WTC11 (cell line): ENCODE measurements at regions not wholly inside any gene's neighbourhood (a gene's known extent, or its start where the extent isn't known, plus 50 kb on each side); places are given as distances from the start of the nearest gene placed in this dataset.

ENCODE experiments used
- ATAC-seq: fragments of 200-7000 bp; cut with Tn5 transposase; 2 replicates; pipeline ENCODE4 v1.10.0; 2021; ENCODE audit warnings: mild to moderate bottlenecking, moderate library complexity
- CTCF ChIA-PET: fragments of 300-600 bp; sonication (Branson Sonifier 250); formaldehyde crosslinking; loops from one replicate; lab custom pipeline; 2021; ENCODE audit warnings: antibody characterized with exemption; lab: Charles Lee
- POLR2A ChIA-PET: fragments of 350-600 bp; sonication (Branson Sonifier 250); formaldehyde crosslinking; loops from one replicate; lab custom pipeline; 2021; ENCODE audit warnings: antibody characterized with exemption; lab: Charles Lee
- DNase-seq: peaks from one replicate; pipeline ENCODE4 v3.0.0; 2021; ENCODE audit warnings: low spot score
- H3K27ac Mint-ChIP-seq: 2 replicates; pipeline ENCODE4 v1.8.0; 2021; ENCODE audit warnings: mixed read lengths
- H3K27me3 Mint-ChIP-seq: 2 replicates; pipeline ENCODE4 v1.8.0; 2021; ENCODE audit warnings: low read depth, mild to moderate bottlenecking, moderate library complexity, mixed read lengths
- H3K36me3 Mint-ChIP-seq: 2 replicates; pipeline ENCODE4 v1.8.0; 2021; ENCODE audit warnings: mixed read lengths
- H3K4me1 Mint-ChIP-seq: 2 replicates; pipeline ENCODE4 v1.8.0; 2022; ENCODE audit warnings: mixed read lengths
- H3K4me3 Mint-ChIP-seq: 2 replicates; pipeline ENCODE4 v1.8.0; 2021; ENCODE audit warnings: mild to moderate bottlenecking, moderate library complexity, mixed read lengths
- H3K9me3 Mint-ChIP-seq: 2 replicates; pipeline ENCODE4 v1.8.0; 2021; ENCODE audit warnings: mixed read lengths
- CREB1 ChIP-seq: sonication (generic); formaldehyde crosslinking; IDR thresholded peaks from 2 replicates; pipeline ENCODE4 v1.8.0; 2023; ENCODE audit warnings: mild to moderate bottlenecking, missing genetic modification reagents
- EMX1 ChIP-seq: fragments of 250-450 bp; sonication (Bioruptor Pico); IDR thresholded peaks from 2 replicates; pipeline ENCODE4 v1.8.0; 2021; ENCODE audit warnings: mild to moderate bottlenecking
- RELA ChIP-seq: sonication (generic); formaldehyde crosslinking; IDR thresholded peaks from 2 replicates; pipeline ENCODE4 v1.8.1; 2022; ENCODE audit warnings: missing genetic modification reagents, mild to moderate bottlenecking, borderline replicate concordance
- SP1 ChIP-seq: sonication (generic); formaldehyde crosslinking; conservative IDR thresholded peaks from 2 replicates; pipeline ENCODE4 v1.8.1; 2022; ENCODE audit warnings: missing genetic modification reagents
- TEAD4 ChIP-seq: sonication (generic); formaldehyde crosslinking; IDR thresholded peaks from 2 replicates; pipeline ENCODE4 v1.8.0; 2022; ENCODE audit warnings: mild to moderate bottlenecking, missing genetic modification reagents
- TP53 ChIP-seq: sonication (generic); formaldehyde crosslinking; IDR thresholded peaks from 2 replicates; pipeline ENCODE4 v1.8.1; 2023; ENCODE audit warnings: mild to moderate bottlenecking, missing genetic modification reagents
- ZNF121 ChIP-seq: sonication (generic); formaldehyde crosslinking; IDR thresholded peaks from 2 replicates; pipeline ENCODE4 v1.8.0; 2023; ENCODE audit warnings: missing genetic modification reagents
- TF ChIP-seq, protein P1 (sequence below): fragments of 250-450 bp; sonication (Bioruptor Pico); IDR thresholded peaks from 2 replicates; pipeline ENCODE4 v1.8.0; 2021; ENCODE audit warnings: mild to moderate bottlenecking
- TF ChIP-seq, protein P2 (sequence below): sonication (generic); formaldehyde crosslinking; IDR thresholded peaks from 2 replicates; pipeline ENCODE4 v1.8.1; 2023; ENCODE audit warnings: mild to moderate bottlenecking, missing genetic modification reagents
- TF ChIP-seq, protein P3 (sequence below): sonication (generic); formaldehyde crosslinking; conservative IDR thresholded peaks from 2 replicates; pipeline ENCODE4 v1.8.1; 2022; ENCODE audit warnings: mild to moderate bottlenecking, missing genetic modification reagents
- TF ChIP-seq, protein P4 (sequence below): sonication (generic); formaldehyde crosslinking; IDR thresholded peaks from 2 replicates; pipeline ENCODE4 v1.8.1; 2022; ENCODE audit warnings: low read depth, missing genetic modification reagents, borderline replicate concordance
- TF ChIP-seq, protein P5 (sequence below): fragments of 250-450 bp; sonication (Bioruptor Pico); IDR thresholded peaks from 2 replicates; pipeline ENCODE4 v2.1.2; 2022; ENCODE audit warnings: mild to moderate bottlenecking, moderate library complexity
- TF ChIP-seq, protein P6 (sequence below): sonication (generic); formaldehyde crosslinking; IDR thresholded peaks from 2 replicates; pipeline ENCODE4 v1.8.0; 2022; ENCODE audit warnings: mild to moderate bottlenecking, missing genetic modification reagents
- TF ChIP-seq, protein P7 (sequence below): sonication (generic); formaldehyde crosslinking; IDR thresholded peaks from 2 replicates; pipeline ENCODE4 v1.8.1; 2022; ENCODE audit warnings: mild to moderate bottlenecking, moderate library complexity, missing genetic modification reagents
- TF ChIP-seq, protein P8 (sequence below): sonication (generic); formaldehyde crosslinking; IDR thresholded peaks from 2 replicates; pipeline ENCODE4 v1.8.1; 2023; ENCODE audit warnings: mild to moderate bottlenecking, missing genetic modification reagents, moderate library complexity
- TF ChIP-seq, protein P9 (sequence below): sonication (generic); formaldehyde crosslinking; IDR thresholded peaks from 2 replicates; pipeline ENCODE4 v1.8.0; 2022; ENCODE audit warnings: missing genetic modification reagents
- TF ChIP-seq, protein P10 (sequence below): sonication (generic); formaldehyde crosslinking; IDR thresholded peaks from 2 replicates; pipeline ENCODE4 v1.8.0; 2023; ENCODE audit warnings: mild to moderate bottlenecking, missing genetic modification reagents
- TF ChIP-seq, protein P11 (sequence below): sonication (generic); formaldehyde crosslinking; IDR thresholded peaks from 2 replicates; pipeline ENCODE4 v1.8.1; 2022; ENCODE audit warnings: mild to moderate bottlenecking, missing genetic modification reagents, moderate library complexity, borderline replicate concordance

DNA sequence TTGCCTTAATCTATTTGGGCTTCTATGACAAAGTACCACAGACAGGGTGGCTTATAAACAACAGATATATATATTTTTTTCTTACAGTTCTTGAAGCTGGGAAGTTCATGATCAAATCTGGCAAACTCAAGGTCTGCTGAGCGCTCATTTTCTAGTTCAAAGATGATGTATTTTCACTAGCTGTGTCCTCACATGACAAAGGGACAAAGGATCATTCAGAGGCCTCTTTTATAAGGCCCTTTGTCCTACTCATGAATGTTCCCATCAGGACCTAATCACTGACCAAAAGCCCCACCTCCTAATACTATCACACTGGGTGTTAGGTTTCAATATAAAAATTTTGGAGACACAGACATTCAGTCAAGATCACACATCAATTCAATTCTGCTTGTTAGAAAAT lies 2025.2 kb downstream of the PCDH7 start:
- no peak for DNase-seq
- no peaks in the 10 kb centered on the region for H3K36me3 Mint-ChIP-seq
- no peak overlapping the region for H3K27ac Mint-ChIP-seq
- ATAC-seq = no peak
- H3K4me1 Mint-ChIP-seq = no peaks in the 10 kb centered on the region
- ChIA-PET CTCF (no interaction called here), POLR2A (no interaction called here)
- TF ChIP-seq, protein P1, sequence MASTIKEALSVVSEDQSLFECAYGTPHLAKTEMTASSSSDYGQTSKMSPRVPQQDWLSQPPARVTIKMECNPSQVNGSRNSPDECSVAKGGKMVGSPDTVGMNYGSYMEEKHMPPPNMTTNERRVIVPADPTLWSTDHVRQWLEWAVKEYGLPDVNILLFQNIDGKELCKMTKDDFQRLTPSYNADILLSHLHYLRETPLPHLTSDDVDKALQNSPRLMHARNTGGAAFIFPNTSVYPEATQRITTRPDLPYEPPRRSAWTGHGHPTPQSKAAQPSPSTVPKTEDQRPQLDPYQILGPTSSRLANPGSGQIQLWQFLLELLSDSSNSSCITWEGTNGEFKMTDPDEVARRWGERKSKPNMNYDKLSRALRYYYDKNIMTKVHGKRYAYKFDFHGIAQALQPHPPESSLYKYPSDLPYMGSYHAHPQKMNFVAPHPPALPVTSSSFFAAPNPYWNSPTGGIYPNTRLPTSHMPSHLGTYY (CRISPR knock-in tag) = no peak
- TF ChIP-seq, protein P2, sequence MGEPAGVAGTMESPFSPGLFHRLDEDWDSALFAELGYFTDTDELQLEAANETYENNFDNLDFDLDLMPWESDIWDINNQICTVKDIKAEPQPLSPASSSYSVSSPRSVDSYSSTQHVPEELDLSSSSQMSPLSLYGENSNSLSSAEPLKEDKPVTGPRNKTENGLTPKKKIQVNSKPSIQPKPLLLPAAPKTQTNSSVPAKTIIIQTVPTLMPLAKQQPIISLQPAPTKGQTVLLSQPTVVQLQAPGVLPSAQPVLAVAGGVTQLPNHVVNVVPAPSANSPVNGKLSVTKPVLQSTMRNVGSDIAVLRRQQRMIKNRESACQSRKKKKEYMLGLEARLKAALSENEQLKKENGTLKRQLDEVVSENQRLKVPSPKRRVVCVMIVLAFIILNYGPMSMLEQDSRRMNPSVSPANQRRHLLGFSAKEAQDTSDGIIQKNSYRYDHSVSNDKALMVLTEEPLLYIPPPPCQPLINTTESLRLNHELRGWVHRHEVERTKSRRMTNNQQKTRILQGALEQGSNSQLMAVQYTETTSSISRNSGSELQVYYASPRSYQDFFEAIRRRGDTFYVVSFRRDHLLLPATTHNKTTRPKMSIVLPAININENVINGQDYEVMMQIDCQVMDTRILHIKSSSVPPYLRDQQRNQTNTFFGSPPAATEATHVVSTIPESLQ (CRISPR knock-in tag) = no peak
- TF ChIP-seq SP1 (CRISPR knock-in tag) (no peak), RELA (CRISPR knock-in tag) (no peak), TP53 (no peak), CREB1 (CRISPR knock-in tag) (no peak), ZNF121 (CRISPR knock-in tag) (no peak)
- TF ChIP-seq, protein P3, sequence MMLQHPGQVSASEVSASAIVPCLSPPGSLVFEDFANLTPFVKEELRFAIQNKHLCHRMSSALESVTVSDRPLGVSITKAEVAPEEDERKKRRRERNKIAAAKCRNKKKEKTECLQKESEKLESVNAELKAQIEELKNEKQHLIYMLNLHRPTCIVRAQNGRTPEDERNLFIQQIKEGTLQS (CRISPR knock-in tag) = no peak
- TF ChIP-seq, protein P4, sequence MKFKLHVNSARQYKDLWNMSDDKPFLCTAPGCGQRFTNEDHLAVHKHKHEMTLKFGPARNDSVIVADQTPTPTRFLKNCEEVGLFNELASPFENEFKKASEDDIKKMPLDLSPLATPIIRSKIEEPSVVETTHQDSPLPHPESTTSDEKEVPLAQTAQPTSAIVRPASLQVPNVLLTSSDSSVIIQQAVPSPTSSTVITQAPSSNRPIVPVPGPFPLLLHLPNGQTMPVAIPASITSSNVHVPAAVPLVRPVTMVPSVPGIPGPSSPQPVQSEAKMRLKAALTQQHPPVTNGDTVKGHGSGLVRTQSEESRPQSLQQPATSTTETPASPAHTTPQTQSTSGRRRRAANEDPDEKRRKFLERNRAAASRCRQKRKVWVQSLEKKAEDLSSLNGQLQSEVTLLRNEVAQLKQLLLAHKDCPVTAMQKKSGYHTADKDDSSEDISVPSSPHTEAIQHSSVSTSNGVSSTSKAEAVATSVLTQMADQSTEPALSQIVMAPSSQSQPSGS (CRISPR knock-in tag) = no peak
- TF ChIP-seq, protein P5, sequence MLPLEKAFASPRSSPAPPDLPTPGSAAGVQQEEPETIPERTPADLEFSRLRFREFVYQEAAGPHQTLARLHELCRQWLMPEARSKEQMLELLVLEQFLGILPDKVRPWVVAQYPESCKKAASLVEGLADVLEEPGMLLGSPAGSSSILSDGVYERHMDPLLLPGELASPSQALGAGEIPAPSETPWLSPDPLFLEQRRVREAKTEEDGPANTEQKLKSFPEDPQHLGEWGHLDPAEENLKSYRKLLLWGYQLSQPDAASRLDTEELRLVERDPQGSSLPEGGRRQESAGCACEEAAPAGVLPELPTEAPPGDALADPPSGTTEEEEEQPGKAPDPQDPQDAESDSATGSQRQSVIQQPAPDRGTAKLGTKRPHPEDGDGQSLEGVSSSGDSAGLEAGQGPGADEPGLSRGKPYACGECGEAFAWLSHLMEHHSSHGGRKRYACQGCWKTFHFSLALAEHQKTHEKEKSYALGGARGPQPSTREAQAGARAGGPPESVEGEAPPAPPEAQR (CRISPR knock-in tag) = no peak
- TF ChIP-seq, protein P6, sequence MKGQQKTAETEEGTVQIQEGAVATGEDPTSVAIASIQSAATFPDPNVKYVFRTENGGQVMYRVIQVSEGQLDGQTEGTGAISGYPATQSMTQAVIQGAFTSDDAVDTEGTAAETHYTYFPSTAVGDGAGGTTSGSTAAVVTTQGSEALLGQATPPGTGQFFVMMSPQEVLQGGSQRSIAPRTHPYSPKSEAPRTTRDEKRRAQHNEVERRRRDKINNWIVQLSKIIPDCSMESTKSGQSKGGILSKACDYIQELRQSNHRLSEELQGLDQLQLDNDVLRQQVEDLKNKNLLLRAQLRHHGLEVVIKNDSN (CRISPR knock-in tag) = no peak
- no peak overlapping the region for H3K4me3 Mint-ChIP-seq
- H3K9me3 Mint-ChIP-seq = no peaks in the 10 kb centered on the region
- no peaks in the 10 kb centered on the region for H3K27me3 Mint-ChIP-seq

DNA sequence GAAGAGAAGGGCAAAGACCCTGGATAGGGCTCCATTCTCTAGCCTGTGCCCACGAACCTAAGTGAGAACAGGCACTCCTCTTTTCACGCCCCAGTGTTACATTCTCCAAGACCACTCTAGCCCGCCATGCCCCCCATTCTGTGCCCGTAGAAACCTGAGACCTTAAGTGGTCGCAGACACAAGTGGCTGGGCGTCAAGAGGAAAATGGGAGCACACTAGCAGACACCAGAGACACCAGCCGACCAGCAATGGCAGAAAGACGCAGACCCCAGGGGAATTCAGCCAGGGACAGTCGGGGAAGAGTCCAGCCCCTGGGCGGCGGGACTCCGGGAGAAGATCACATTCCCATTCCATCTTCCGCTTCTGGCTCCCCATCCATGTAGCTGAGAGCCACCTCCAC lies 2027.9 kb downstream of the PCDH7 start:
- Mint-ChIP-seq H3K36me3 (no peaks in the 10 kb centered on the region), H3K4me1 (no peaks in the 10 kb centered on the region)
- POLR2A ChIA-PET = no interaction called here
- TF ChIP-seq TEAD4 (CRISPR knock-in tag) (no peak), EMX1 (CRISPR knock-in tag) (no peak)
- TF ChIP-seq, protein P7, sequence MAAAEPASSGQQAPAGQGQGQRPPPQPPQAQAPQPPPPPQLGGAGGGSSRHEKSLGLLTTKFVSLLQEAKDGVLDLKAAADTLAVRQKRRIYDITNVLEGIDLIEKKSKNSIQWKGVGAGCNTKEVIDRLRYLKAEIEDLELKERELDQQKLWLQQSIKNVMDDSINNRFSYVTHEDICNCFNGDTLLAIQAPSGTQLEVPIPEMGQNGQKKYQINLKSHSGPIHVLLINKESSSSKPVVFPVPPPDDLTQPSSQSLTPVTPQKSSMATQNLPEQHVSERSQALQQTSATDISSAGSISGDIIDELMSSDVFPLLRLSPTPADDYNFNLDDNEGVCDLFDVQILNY (CRISPR knock-in tag) = no peak
- TF ChIP-seq, protein P8, sequence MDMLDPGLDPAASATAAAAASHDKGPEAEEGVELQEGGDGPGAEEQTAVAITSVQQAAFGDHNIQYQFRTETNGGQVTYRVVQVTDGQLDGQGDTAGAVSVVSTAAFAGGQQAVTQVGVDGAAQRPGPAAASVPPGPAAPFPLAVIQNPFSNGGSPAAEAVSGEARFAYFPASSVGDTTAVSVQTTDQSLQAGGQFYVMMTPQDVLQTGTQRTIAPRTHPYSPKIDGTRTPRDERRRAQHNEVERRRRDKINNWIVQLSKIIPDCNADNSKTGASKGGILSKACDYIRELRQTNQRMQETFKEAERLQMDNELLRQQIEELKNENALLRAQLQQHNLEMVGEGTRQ (CRISPR knock-in tag) = no peak
- TF ChIP-seq, protein P9, sequence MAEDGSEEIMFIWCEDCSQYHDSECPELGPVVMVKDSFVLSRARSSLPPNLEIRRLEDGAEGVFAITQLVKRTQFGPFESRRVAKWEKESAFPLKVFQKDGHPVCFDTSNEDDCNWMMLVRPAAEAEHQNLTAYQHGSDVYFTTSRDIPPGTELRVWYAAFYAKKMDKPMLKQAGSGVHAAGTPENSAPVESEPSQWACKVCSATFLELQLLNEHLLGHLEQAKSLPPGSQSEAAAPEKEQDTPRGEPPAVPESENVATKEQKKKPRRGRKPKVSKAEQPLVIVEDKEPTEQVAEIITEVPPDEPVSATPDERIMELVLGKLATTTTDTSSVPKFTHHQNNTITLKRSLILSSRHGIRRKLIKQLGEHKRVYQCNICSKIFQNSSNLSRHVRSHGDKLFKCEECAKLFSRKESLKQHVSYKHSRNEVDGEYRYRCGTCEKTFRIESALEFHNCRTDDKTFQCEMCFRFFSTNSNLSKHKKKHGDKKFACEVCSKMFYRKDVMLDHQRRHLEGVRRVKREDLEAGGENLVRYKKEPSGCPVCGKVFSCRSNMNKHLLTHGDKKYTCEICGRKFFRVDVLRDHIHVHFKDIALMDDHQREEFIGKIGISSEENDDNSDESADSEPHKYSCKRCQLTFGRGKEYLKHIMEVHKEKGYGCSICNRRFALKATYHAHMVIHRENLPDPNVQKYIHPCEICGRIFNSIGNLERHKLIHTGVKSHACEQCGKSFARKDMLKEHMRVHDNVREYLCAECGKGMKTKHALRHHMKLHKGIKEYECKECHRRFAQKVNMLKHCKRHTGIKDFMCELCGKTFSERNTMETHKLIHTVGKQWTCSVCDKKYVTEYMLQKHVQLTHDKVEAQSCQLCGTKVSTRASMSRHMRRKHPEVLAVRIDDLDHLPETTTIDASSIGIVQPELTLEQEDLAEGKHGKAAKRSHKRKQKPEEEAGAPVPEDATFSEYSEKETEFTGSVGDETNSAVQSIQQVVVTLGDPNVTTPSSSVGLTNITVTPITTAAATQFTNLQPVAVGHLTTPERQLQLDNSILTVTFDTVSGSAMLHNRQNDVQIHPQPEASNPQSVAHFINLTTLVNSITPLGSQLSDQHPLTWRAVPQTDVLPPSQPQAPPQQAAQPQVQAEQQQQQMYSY = no peak
- TF ChIP-seq, protein P10, sequence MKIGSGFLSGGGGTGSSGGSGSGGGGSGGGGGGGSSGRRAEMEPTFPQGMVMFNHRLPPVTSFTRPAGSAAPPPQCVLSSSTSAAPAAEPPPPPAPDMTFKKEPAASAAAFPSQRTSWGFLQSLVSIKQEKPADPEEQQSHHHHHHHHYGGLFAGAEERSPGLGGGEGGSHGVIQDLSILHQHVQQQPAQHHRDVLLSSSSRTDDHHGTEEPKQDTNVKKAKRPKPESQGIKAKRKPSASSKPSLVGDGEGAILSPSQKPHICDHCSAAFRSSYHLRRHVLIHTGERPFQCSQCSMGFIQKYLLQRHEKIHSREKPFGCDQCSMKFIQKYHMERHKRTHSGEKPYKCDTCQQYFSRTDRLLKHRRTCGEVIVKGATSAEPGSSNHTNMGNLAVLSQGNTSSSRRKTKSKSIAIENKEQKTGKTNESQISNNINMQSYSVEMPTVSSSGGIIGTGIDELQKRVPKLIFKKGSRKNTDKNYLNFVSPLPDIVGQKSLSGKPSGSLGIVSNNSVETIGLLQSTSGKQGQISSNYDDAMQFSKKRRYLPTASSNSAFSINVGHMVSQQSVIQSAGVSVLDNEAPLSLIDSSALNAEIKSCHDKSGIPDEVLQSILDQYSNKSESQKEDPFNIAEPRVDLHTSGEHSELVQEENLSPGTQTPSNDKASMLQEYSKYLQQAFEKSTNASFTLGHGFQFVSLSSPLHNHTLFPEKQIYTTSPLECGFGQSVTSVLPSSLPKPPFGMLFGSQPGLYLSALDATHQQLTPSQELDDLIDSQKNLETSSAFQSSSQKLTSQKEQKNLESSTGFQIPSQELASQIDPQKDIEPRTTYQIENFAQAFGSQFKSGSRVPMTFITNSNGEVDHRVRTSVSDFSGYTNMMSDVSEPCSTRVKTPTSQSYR (CRISPR knock-in tag) = no peak
- TF ChIP-seq, protein P11, sequence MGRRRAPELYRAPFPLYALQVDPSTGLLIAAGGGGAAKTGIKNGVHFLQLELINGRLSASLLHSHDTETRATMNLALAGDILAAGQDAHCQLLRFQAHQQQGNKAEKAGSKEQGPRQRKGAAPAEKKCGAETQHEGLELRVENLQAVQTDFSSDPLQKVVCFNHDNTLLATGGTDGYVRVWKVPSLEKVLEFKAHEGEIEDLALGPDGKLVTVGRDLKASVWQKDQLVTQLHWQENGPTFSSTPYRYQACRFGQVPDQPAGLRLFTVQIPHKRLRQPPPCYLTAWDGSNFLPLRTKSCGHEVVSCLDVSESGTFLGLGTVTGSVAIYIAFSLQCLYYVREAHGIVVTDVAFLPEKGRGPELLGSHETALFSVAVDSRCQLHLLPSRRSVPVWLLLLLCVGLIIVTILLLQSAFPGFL = no peak

More for the DNA sequence above, 2027.9 kb downstream of the PCDH7 start:
- no peak for DNase-seq
- Mint-ChIP-seq H3K27me3 (no peaks in the 10 kb centered on the region), H3K4me3 (no peak overlapping the region), H3K9me3 (no peaks in the 10 kb centered on the region), H3K27ac (no peak overlapping the region)
- no peak for ATAC-seq
- CTCF ChIA-PET = interaction anchor here (0.6 kb wide), 1 partner anchor 12 kb away, joined by 3 read pairs; no protein-coding TSS in a partner anchor
